Stimulated activated CD8-positive, alpha-beta memory T cell treated with anti-CD3 and anti-CD28 coated beads, Interleukin-2, amount 100 ng/mL, for 48 hours (primary cell): ENCODE measurements at regions not wholly inside any gene's neighbourhood (a gene's known extent, or its start where the extent isn't known, plus 50 kb on each side); places are given as distances from the start of the nearest gene placed in this dataset.
"Not testable (repeated sequence)": the region's sequence is repeated elsewhere in the genome, so short reads cannot be mapped to it uniquely, and the experiment has no call there.

Source experiments
- DNase-seq, 2 donors: peaks; one replicate each; pipeline ENCODE4 v3.0.0-alpha.2; 2020; ENCODE audit warnings: low read depth in 2 of 2

- DNase-seq, result no peak
These were observed 362.8 kb upstream of the FOXK1 start for GRCh38 chr7:4319280-4319679.

- DNase-seq, result no peak
These were observed 356.4 kb upstream of the FOXK1 start for GRCh38 chr7:4325732-4326131.

- DNase-seq, result no peak
These were observed 350.4 kb upstream of the FOXK1 start for GRCh38 chr7:4331711-4332110.

- no peak for DNase-seq
These were observed 343.5 kb upstream of the FOXK1 start for GRCh38 chr7:4338556-4338955.

GRCh38 chr7:4343272-4344247 is 338.5 kb upstream of the FOXK1 start:
- DNase-seq, result no peak

GRCh38 chr7:4345004-4345403 is 337.1 kb upstream of the FOXK1 start:
- DNase-seq, result no peak

GRCh38 chr7:4352069-4352468 is 330.0 kb upstream of the FOXK1 start:
- DNase-seq, result no peak

GRCh38 chr7:4361774-4362173 is 320.3 kb upstream of the FOXK1 start:
- no peak for DNase-seq

GRCh38 chr7:4383584-4383983 is 298.5 kb upstream of the FOXK1 start:
- no peak for DNase-seq

GRCh38 chr7:4386190-4386589 is 295.9 kb upstream of the FOXK1 start:
- no peak for DNase-seq

- not testable (repeated sequence) for DNase-seq
These were observed 291.0 kb upstream of the FOXK1 start for GRCh38 chr7:4391103-4391502.

- no peak for DNase-seq
These were observed 287.4 kb upstream of the FOXK1 start for GRCh38 chr7:4394736-4395135.

GRCh38 chr7:4399121-4399520 is 283.0 kb upstream of the FOXK1 start:
- no peak for DNase-seq

GRCh38 chr7:4399596-4399995 is 282.5 kb upstream of the FOXK1 start:
- DNase-seq, result no peak

GRCh38 chr7:4406288-4407058 is 275.6 kb upstream of the FOXK1 start:
- no peak for DNase-seq

GRCh38 chr7:4409946-4410345 is 272.1 kb upstream of the FOXK1 start:
- no peak for DNase-seq

GRCh38 chr7:4416396-4417056 is 265.6 kb upstream of the FOXK1 start:
- DNase-seq, result no peak

GRCh38 chr7:4428526-4428925 is 253.6 kb upstream of the FOXK1 start:
- no peak for DNase-seq

- no peak for DNase-seq
These were observed 251.9 kb upstream of the FOXK1 start for GRCh38 chr7:4430227-4430626.

- DNase-seq, result no peak
These were observed 247.8 kb upstream of the FOXK1 start for GRCh38 chr7:4434306-4434705.

- DNase-seq, result no peak
These were observed 245.7 kb upstream of the FOXK1 start for GRCh38 chr7:4436361-4436895.

GRCh38 chr7:4436936-4437335 is 245.2 kb upstream of the FOXK1 start:
- no peak for DNase-seq
